ENCODE measurements at regions not wholly inside any gene's neighbourhood (a gene's known extent, or its start where the extent isn't known, plus 50 kb on each side); places are given as distances from the start of the nearest gene placed in this dataset.

GRCh38 chr2:56455642-56456041, 271.9 kb downstream of the CCDC85A start:
- TF ChIP-seq, protein P1, sequence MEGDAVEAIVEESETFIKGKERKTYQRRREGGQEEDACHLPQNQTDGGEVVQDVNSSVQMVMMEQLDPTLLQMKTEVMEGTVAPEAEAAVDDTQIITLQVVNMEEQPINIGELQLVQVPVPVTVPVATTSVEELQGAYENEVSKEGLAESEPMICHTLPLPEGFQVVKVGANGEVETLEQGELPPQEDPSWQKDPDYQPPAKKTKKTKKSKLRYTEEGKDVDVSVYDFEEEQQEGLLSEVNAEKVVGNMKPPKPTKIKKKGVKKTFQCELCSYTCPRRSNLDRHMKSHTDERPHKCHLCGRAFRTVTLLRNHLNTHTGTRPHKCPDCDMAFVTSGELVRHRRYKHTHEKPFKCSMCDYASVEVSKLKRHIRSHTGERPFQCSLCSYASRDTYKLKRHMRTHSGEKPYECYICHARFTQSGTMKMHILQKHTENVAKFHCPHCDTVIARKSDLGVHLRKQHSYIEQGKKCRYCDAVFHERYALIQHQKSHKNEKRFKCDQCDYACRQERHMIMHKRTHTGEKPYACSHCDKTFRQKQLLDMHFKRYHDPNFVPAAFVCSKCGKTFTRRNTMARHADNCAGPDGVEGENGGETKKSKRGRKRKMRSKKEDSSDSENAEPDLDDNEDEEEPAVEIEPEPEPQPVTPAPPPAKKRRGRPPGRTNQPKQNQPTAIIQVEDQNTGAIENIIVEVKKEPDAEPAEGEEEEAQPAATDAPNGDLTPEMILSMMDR (IDR thresholded peaks at IDR 0.05; ENCODE audit: control insufficient read depth, insufficient read depth, low read depth, low read length, missing control alignments): no peak
- no peak for DNase-seq (ENCODE audit: low read depth)
- no peak overlapping the region for H3K4me3 ChIP-seq (ENCODE audit: control insufficient read depth, low read depth, low read length)

GRCh38 chr2:56456791-56457190, 273.0 kb downstream of the CCDC85A start:
- DNase-seq (ENCODE audit: low read depth): no peak
- TF ChIP-seq, protein P1 (IDR thresholded peaks at IDR 0.05; ENCODE audit: control insufficient read depth, insufficient read depth, low read depth, low read length, missing control alignments): no peak
- no peak overlapping the region for H3K4me3 ChIP-seq (ENCODE audit: control insufficient read depth, low read depth, low read length)

DNA sequence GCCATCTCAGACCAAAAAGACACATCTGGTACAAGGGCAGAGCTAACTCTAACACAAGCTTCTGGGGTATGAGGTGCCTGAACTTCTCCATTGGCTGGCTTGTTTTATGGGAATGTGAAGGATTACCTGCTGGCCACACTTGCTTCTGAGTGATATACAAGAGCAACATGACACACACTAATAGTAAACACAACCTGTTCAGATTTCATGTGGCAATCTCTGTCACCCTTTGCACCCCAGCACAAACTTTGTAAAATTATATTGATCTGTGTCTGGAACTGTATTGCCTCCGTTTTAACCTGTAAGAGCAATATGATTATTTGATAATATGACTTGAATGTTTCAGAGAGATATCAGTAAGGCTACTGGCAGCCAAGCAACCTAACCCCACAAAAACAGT, 276.7 kb downstream of the CCDC85A start:
- TF ChIP-seq, protein P1 (IDR thresholded peaks at IDR 0.05; ENCODE audit: control insufficient read depth, insufficient read depth, low read depth, low read length, missing control alignments): no peak
- H3K4me3 ChIP-seq (ENCODE audit: control insufficient read depth, low read depth, low read length): no peak overlapping the region
- no peak for DNase-seq (ENCODE audit: low read depth)

DNA sequence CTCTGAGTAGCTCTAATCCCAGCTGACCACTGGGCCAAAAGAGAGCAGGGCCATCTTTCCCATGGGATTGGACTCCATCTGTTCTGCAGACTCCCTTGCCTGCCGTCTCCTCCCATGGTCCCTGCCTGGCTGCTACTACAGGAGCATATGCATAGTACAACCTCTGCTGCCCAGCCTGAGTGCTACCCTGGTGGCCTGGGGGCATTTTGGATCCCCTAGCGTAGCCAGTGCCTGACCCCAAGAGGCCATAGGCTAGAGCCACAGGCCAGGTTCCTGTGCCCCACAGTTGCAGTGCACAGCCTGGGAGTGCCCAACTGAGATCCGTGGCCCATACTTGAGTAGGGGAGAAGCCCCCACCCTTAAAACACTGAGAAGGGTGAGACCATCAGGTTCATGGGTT, 280.3 kb downstream of the CCDC85A start:
- no peak for DNase-seq (ENCODE audit: low read depth)
- no peak overlapping the region for H3K4me3 ChIP-seq (ENCODE audit: control insufficient read depth, low read depth, low read length)
- TF ChIP-seq, protein P1 (IDR thresholded peaks at IDR 0.05; ENCODE audit: control insufficient read depth, insufficient read depth, low read depth, low read length, missing control alignments): no peak

DNA sequence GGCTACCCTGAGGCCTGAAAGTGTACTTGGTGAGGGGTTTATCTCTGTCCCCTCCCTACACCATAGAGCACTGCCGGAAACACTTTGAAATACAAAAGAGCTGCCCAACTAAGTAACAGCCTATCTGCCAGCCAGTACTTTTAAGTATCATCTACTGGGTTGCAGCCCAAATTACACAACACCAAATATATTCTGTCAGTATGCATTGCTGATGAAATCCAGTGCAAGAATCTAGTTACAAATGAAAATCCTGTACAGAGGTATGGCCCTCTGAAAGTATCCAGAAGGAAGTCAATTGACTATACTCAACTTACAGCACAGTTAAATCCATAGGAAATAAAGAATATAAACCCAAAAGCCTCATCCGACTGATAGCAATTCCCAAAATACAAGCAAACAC, 280.8 kb downstream of the CCDC85A start:
- TF ChIP-seq, protein P1 (IDR thresholded peaks at IDR 0.05; ENCODE audit: control insufficient read depth, insufficient read depth, low read depth, low read length, missing control alignments): no peak
- no peak for DNase-seq (ENCODE audit: low read depth)
- H3K4me3 ChIP-seq (ENCODE audit: control insufficient read depth, low read depth, low read length): no peak overlapping the region

DNA sequence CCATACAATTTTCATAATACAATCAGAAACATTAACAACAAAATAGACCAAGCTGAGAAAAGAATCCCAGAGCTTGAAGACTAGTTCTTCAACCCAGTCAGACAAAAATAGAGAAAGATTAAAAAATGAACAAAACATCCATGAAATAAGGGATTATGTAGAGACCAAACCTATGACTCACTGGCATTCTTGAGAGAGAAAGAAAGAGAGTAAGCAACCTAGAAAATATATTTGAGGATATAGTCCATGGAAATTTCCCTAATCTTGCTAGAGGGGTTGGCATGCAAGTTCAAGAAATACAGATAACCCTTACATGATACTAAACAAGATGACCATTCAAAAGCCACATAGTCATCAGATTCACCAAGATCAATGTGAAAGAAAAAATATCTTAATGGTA, 281.7 kb downstream of the CCDC85A start:
- no peak for DNase-seq (ENCODE audit: low read depth)
- TF ChIP-seq, protein P1 (IDR thresholded peaks at IDR 0.05; ENCODE audit: control insufficient read depth, insufficient read depth, low read depth, low read length, missing control alignments): no peak
- no peak overlapping the region for H3K4me3 ChIP-seq (ENCODE audit: control insufficient read depth, low read depth, low read length)

GRCh38 chr2:56473524-56473923, 289.7 kb downstream of the CCDC85A start:
- H3K4me3 ChIP-seq (ENCODE audit: control insufficient read depth, low read depth, low read length): no peak overlapping the region
- TF ChIP-seq, protein P1 (IDR thresholded peaks at IDR 0.05; ENCODE audit: control insufficient read depth, insufficient read depth, low read depth, low read length, missing control alignments): no peak
- DNase-seq (ENCODE audit: low read depth): no peak

Measured in AG09309 (cell line).